NCI-H2107 treated with DMSO at 0.1 percent for 48 hours (cell line): ENCODE measurements at regions not wholly inside any gene's neighbourhood (a gene's known extent, or its start where the extent isn't known, plus 50 kb on each side); places are given as distances from the start of the nearest gene placed in this dataset.
"Not testable (repeated sequence)": the region's sequence is repeated elsewhere in the genome, so short reads cannot be mapped to it uniquely, and the experiment has no call there.

Source experiments
- DNase-seq: peaks from one replicate; lab custom pipeline; 2025; ENCODE audit not compliant: unreplicated experiment; lab: John Stamatoyannopoulos, UW

GRCh38 chr1:115536279-115536816 is 105.4 kb upstream of the VANGL1 start:
- no peak for DNase-seq

GRCh38 chr1:115534106-115534505 is 107.7 kb upstream of the VANGL1 start:
- no peak for DNase-seq

GRCh38 chr1:115531631-115532264 is 110.0 kb upstream of the VANGL1 start:
- DNase-seq: no peak

DNA sequence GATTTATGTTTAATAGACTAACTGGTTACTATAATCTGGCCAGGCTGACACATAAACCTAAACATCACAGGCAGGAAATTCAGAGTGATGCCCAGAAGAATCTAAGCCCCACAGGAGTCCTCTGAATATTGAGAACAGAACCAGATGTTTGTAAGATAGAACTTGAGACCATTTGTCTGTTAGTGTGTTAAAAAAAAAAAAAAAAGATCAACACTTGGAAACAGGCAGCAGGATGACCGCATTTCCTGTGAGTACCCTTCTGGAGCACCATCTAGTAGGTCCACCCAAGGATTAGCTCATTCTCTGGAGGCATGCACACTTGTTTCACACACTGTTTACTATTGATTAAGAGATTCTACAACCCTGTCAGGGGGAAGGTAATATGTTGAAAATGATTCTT is 111.4 kb upstream of the VANGL1 start:
- DNase-seq: no peak

GRCh38 chr1:115529216-115529897 is 112.4 kb upstream of the VANGL1 start:
- DNase-seq: no peak

DNA sequence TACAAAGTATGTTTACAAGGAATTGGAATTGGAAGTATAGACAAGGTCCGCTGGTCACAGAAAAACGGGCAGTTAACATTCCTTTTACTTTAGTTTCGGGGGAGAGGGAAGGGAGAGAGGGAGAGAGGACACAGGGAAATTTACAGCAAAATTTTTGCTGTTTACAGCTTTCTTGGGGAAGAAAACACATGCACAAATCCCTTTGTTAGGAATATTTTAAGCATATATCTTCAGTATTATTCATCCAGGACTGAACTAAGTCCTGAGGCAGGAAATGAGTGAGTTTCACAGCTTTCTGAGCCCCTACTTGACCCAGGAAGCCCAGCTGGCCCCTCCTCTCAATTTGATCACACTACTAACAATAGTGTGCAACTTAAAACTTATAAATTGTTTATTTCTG is 113.4 kb upstream of the VANGL1 start:
- DNase-seq: not testable (repeated sequence)

DNA sequence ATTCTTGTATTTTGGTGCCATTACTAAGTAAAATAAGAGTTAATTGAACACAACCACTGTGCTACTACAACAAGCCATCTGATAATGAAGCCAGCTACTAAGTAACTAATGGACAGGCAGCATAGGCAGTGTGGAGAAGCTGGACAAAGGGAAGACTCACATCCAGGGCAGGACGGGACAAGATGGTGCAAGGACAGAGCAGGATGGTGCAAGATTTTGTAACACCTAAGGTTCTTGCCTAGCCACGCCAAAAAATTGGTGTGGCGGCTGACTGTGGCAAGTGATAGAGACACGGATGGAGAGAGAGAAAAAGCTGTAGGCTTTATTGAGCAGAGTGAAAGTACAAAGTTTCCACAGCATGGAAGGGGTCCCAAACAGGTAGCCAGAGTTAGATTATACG is 114.0 kb upstream of the VANGL1 start:
- DNase-seq: no peak

DNA sequence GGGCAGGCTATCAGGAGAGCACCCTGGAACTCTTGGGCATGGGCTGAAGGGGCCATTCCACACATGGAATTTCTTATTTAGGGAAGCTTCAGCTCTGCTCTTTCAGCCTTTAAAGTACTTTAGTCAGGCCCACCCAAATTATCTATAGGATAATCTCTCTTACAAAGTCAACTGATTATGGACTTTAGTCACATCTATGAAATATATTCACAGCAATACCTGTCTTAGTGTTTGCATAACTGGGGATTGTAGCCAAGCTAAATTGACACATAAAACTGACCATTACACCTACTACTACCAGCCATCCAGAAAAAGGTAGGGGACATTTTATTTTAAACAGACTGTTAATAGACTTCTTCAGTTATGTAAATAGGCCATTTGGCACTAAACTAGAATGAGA is 114.9 kb upstream of the VANGL1 start:
- no peak for DNase-seq

- no peak for DNase-seq
Observed at GRCh38 chr1:115524236-115524635, 117.5 kb upstream of the VANGL1 start.

DNA sequence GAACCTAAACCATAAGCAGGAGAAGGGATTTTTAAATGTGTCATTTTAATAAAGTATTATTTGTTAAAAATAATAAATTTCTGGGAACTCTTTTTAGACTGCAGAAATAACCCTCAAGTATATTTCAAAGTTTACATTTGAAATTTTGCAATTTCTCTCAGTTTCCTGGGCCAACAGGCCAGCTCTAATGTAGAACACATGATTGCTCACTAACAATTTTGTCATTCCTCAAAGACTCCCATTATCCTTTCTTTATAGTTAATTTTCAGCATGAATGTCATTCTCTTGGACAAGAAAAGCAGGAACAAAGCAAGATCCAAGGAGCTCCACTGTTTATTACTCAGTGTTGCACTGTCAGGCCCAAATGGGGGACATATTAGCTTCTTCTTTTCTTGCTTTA is 119.4 kb upstream of the VANGL1 start:
- DNase-seq: no peak

DNA sequence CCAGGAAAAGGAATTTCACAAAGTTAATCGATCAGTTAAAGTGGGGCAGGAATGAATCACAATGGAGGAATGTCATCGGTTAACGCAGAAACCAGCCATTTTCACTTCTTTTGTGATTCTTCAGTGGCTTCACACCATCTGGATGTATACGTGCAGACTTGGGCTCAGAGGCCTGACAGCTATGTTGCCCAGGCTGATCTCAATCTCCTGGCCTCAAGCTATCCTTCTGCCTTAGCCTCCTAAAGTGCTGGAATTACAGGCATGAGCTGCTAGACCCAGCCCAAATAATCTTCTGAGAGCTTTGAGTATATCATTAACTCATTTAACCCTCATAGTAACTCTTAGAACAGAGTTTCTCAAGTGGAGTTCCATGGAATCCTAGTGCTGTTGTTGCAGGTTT is 126.5 kb upstream of the VANGL1 start:
- DNase-seq: no peak

DNA sequence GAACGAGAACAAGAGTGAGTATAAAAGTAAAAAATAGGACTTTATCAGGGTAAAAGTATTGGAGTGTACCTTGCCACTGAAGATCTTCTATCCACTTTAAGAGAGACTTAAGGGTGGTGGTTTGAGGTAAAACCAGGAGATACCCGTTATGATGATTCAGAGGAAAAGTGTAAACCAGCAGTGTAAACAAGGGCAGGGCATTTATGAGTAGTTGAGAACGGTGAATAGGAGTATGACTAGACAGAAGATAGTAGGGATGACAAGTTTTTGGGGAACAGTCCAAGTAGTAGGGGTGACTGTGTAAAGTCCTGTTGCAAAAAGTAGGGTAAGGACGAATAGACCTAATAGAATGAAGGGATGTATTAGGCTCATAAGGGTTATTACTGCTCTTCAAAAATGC is 131.5 kb upstream of the VANGL1 start:
- not testable (repeated sequence) for DNase-seq

GRCh38 chr1:115507901-115508300 is 133.9 kb upstream of the VANGL1 start:
- no peak for DNase-seq

- DNase-seq: peak; percentile 10
Observed at GRCh38 chr1:115506924-115507589, 134.7 kb upstream of the VANGL1 start.

GRCh38 chr1:115506518-115506917 is 135.3 kb upstream of the VANGL1 start:
- no peak for DNase-seq

GRCh38 chr1:115505148-115505571 is 136.6 kb upstream of the VANGL1 start:
- DNase-seq: peak; percentile 7

DNA sequence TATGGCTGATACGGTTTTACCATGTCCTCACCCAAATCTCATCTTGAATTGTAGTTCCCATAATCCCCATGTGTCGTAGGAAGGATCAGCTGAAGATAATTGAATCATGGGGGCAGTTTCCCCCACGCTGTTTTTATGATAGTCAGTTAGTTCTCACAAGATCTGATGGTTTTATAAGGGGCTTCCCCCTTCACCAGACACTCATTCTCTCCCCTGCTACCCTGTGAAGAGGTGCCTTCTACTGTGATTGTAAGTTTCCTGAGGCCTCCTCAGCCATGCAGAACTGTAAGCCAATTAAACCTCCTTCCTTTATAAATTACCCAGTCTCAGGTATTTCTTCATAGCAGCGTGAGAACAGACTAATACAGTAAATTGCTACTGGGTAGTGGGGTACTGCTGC is 139.6 kb upstream of the VANGL1 start:
- DNase-seq: not testable (repeated sequence)

DNA sequence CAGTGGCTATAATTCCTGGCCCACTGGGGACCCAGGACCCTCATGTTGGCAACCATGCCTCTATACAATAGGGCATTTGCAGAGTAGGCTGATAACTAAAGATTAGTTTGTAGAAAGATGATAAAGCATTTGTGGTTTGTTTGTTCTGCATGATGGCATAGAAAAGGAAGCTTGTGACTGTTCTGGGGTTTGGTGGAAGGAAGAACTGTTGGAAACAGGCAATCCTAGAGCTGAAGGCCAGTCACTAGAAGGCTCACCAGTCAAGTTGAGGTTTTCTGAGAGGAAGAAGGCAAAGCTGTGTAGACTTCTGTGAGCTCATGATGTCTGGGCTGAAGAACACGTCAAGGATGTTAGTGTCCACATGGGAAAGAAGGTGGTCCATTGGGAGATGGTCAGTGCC is 140.3 kb upstream of the VANGL1 start:
- DNase-seq: no peak

GRCh38 chr1:115499253-115499652 is 142.5 kb upstream of the VANGL1 start:
- DNase-seq: no peak

GRCh38 chr1:115496904-115497527 is 144.8 kb upstream of the VANGL1 start:
- no peak for DNase-seq

GRCh38 chr1:115495625-115496024 is 146.1 kb upstream of the VANGL1 start:
- DNase-seq: no peak

- no peak for DNase-seq
Observed at GRCh38 chr1:115495111-115495510, 146.7 kb upstream of the VANGL1 start.
